Psoas muscle (tissue), 7 donors: ENCODE measurements at regions not wholly inside any gene's neighbourhood (a gene's known extent, or its start where the extent isn't known, plus 50 kb on each side); places are given as distances from the start of the nearest gene placed in this dataset.
"Not testable (repeated sequence)": the region's sequence is repeated elsewhere in the genome, so short reads cannot be mapped to it uniquely, and the experiment has no call there.

Source experiments
- ATAC-seq, 4 donors: fragments of 200-7000 bp; cut with Tn5 transposase; one replicate each; pipeline ENCODE4 v1.9.1; 2020; ENCODE audit warnings: moderate library complexity in 3 of 4, mild to moderate bottlenecking in 2 of 4
- DNase-seq, 2 donors: peaks; one replicate each; pipeline ENCODE4 v3.0.0-alpha.2; 2020
- H3K27ac ChIP-seq: fragments of 200-600 bp; one replicate; pipeline ENCODE4 v1.8.0; 2022
- H3K27me3 ChIP-seq, 3 donors: fragments of 200-600 bp in 1 of 3; one replicate each; pipeline versions ENCODE4 v1.6.1 to v1.8.0; 2013 to 2022; ENCODE audit warnings: low read length in 2 of 3, mild to moderate bottlenecking in 2 of 3, moderate library complexity in 1 of 3; ENCODE audit not compliant: insufficient read depth in 3 of 3
- H3K36me3 ChIP-seq, 2 donors: fragments of 200-600 bp in 1 of 2; one replicate each; pipeline versions ENCODE4 v1.6.1 to v1.8.0; 2013 to 2022; ENCODE audit warnings: low read depth in 1 of 2, mild to moderate bottlenecking in 1 of 2, moderate library complexity in 1 of 2; ENCODE audit not compliant: insufficient read depth in 1 of 2
- H3K4me1 ChIP-seq: fragments of 200-600 bp; one replicate; pipeline ENCODE4 v1.8.0; 2022
- H3K4me3 ChIP-seq: fragments of 200-600 bp; one replicate; pipeline ENCODE4 v1.8.0; 2022; ENCODE audit warnings: mild to moderate bottlenecking
- H3K9me3 ChIP-seq: fragments of 200-600 bp; one replicate; pipeline ENCODE4 v1.8.0; 2022
- WGBS, 3 donors: extraction: QIAGEN DNeasy Blood & Tissue Kit; methylation state at CpG; one replicate each; pipeline versions ENCODE4 v1.1.6 to v1.1.7; 2013; 5-methylcytosine and 5-hydroxymethylcytosine counted together
- intact Hi-C, 2 donors: fragments of 100-400 bp; cut with DNase I; formaldehyde crosslinking; loops; one replicate each; pipeline versions ENCODE4 v1.11.0 to v1.14.2; 2022
- TF ChIP-seq, protein P1 (sequence below): fragments of 200-600 bp; IDR thresholded peaks from one replicate; pipeline ENCODE4 v1.8.0; 2022; ENCODE audit warnings: antibody characterized with exemption
- donor health status: healthy with polysubstance abuse.
- donor health status: DM: no; HTN: no; CAD: no; lungs with moderate emphysema.
- donor health status: Bipolar disorder and iron deficiency.
- donor health status: healthy.
- donor health status: DM: yes; HTN: yes; CAD: no.
- donor health status: DM: no; HTN: no; CAD: no.
- donor health status: DM: yes; HTN: yes; CAD: no.

DNA sequence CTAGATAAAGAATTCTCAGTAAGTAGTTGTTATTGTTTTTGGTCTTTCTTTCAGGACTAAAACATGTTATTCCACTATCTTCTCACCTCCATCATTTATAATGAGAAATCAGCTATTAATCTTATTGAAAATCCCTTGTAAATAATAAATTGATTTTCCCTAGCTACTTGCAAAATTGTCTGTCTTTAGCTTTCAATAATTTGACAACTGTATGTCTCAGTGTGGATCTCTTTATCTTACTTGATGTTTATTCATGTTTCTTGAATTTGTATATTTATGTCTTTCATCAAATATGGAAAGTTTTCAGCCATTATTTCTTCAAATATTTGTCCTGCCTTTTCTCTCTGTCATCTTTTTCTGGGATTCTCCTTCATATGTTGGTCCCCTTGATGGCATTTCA lies 117.1 kb upstream of the ANTXRL start:
- intact Hi-C loops: no loop called here
- Histone ChIP-seq H3K27ac (no peak overlapping the region), H3K36me3 (no peaks in the 10 kb centered on the region), H3K27me3 (no peaks in the 10 kb centered on the region), H3K4me3 (no peak overlapping the region), H3K9me3 (peaks cover 5% of the 10 kb centered on the region), H3K4me1 (no peaks in the 10 kb centered on the region)
- ATAC-seq (no peak), DNase-seq (no peak)
- TF ChIP-seq, protein P1, sequence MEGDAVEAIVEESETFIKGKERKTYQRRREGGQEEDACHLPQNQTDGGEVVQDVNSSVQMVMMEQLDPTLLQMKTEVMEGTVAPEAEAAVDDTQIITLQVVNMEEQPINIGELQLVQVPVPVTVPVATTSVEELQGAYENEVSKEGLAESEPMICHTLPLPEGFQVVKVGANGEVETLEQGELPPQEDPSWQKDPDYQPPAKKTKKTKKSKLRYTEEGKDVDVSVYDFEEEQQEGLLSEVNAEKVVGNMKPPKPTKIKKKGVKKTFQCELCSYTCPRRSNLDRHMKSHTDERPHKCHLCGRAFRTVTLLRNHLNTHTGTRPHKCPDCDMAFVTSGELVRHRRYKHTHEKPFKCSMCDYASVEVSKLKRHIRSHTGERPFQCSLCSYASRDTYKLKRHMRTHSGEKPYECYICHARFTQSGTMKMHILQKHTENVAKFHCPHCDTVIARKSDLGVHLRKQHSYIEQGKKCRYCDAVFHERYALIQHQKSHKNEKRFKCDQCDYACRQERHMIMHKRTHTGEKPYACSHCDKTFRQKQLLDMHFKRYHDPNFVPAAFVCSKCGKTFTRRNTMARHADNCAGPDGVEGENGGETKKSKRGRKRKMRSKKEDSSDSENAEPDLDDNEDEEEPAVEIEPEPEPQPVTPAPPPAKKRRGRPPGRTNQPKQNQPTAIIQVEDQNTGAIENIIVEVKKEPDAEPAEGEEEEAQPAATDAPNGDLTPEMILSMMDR: no peak

DNA sequence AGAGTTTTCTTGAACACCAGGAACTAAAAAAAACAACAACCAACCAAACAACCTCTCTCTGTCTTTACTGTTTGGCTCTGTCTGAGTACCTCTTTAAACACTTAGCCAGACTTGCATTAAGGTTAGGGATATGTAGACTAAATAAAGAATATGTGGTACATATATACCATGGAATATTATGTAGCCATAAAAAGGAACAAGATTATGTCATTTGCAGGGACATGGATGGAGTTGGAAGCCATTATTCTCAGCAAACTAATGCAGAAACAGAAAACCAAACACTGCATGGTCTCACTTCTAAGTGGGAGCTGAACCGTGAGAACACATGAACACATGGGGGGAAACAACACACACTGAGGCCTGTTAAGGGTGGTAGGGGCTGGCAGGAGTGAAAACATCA lies 116.0 kb upstream of the ANTXRL start:
- H3K9me3 ChIP-seq: peaks cover 5% of the 10 kb centered on the region
- H3K27me3 ChIP-seq: no peaks in the 10 kb centered on the region
- H3K27ac ChIP-seq: no peak overlapping the region
- WGBS, 3 donors: 84 to 88% (median 88%) methylated on average over 1 of the region's 1 CpG
- intact Hi-C loops: no loop called here
- no peaks in the 10 kb centered on the region for H3K4me1 ChIP-seq
- ATAC-seq (no peak), DNase-seq (no peak)
- no peaks in the 10 kb centered on the region for H3K36me3 ChIP-seq
- TF ChIP-seq, protein P1: no peak
- no peak overlapping the region for H3K4me3 ChIP-seq

DNA sequence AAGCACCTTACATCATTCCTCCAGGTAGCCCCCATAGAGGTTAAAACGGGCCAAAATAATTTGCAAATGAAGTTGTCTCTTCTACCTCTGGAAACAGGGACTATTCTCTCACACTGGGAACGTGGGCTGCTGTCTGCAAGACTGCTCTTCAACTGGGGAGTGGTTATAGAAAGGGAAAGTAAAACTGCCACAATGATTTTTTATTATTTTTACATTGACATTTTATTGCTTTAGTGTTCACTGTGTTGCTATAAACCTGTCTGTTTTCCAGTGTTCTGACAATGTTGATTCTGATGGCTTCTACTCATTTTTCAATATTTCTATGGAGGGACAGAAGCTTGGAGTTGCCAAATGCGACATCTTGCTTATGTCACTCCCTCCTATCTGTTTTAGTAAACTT lies 115.1 kb upstream of the ANTXRL start:
- ATAC-seq (no peak), DNase-seq (no peak)
- 53 to 60% (median 59%) methylated on average over 3 of the region's 3 CpGs for WGBS, 3 donors
- intact Hi-C loops: no loop called here
- H3K4me3 ChIP-seq: no peak overlapping the region
- H3K36me3 ChIP-seq: no peaks in the 10 kb centered on the region
- H3K27me3 ChIP-seq: no peaks in the 10 kb centered on the region
- TF ChIP-seq, protein P1: no peak
- H3K9me3 ChIP-seq: peaks cover 5% of the 10 kb centered on the region
- H3K27ac ChIP-seq: no peak overlapping the region
- no peaks in the 10 kb centered on the region for H3K4me1 ChIP-seq

DNA sequence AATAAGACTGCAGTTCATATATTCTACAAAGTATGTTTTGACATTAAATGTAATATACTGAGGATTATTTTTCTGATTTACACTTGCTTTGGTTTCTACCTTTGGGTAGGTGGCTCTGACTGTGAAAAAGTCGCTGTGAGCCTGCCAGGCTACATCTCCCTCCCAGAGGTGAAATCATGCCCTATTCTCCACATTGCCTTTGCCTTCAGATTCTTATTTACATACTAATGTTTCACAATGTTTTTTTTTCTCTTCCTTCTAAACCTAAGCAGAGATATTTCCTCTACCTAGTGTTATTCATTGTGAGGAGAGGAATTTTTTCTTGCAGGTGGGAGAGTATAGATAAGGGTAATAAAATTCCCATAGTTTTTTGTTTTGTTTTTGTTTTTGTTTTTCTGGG lies 111.5 kb upstream of the ANTXRL start:
- Histone ChIP-seq H3K9me3 (no peaks in the 10 kb centered on the region), H3K27me3 (no peaks in the 10 kb centered on the region), H3K27ac (no peak overlapping the region), H3K36me3 (no peaks in the 10 kb centered on the region), H3K4me1 (no peaks in the 10 kb centered on the region), H3K4me3 (no peak overlapping the region)
- intact Hi-C loops: no loop called here
- TF ChIP-seq, protein P1: no peak
- DNase-seq (no peak), ATAC-seq (no peak)
- WGBS, 3 donors: 43 to 54% (median 44%) methylated on average over 1 of the region's 1 CpG

DNA sequence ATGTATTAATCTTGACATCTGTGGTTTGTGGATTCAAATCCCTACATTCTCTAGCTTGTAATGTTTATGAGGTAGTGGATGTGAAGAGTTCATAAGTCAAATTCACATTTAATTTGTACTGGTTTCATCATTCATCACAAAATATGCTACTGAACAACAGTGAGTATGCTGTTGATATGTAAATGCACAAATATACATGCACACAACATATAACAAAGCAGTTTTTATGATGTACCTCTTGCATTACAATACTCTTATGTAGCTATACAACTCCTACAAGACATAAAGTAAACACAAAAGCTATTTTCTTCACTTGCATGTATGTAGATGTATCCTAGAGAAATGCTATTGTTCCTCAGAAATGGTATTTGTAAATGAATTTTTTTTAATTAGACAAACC lies 111.0 kb upstream of the ANTXRL start:
- no peaks in the 10 kb centered on the region for H3K27me3 ChIP-seq
- no peak overlapping the region for H3K4me3 ChIP-seq
- TF ChIP-seq, protein P1: no peak
- H3K4me1 ChIP-seq: no peaks in the 10 kb centered on the region
- no peaks in the 10 kb centered on the region for H3K9me3 ChIP-seq
- intact Hi-C loops: no loop called here
- H3K36me3 ChIP-seq: no peaks in the 10 kb centered on the region
- no peak for ATAC-seq
- no peak for DNase-seq
- no peak overlapping the region for H3K27ac ChIP-seq

DNA sequence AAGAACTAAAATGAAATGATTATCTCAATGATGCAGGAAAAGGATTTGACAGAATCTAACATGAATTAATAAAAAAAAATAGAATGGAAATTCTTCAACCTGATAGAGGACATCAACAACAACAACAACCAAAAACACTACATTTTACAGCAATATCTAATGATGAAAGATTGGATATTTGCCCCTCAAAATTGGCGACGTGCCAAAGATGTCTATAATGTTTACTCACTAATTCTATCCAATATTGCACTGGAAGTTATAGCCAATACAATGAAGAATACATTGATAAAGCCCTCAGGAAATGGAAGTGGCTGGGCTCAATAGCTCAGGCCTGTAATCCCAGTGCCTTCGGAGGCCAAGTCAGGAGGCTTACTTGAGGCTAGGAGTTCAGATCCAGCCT lies 99.4 kb upstream of the ANTXRL start:
- H3K27me3 ChIP-seq, H3K27ac ChIP-seq, intact Hi-C loops, DNase-seq, H3K9me3 ChIP-seq, ATAC-seq, H3K4me3 ChIP-seq, H3K36me3 ChIP-seq, H3K4me1 ChIP-seq: not testable (repeated sequence)
- 80 to 89% (median 83%) methylated on average over 3 of the region's 3 CpGs for WGBS, 3 donors
